ENCODE measurements at regions not wholly inside any gene's neighbourhood (a gene's known extent, or its start where the extent isn't known, plus 50 kb on each side); places are given as distances from the start of the nearest gene placed in this dataset.
"Not testable (repeated sequence)": the region's sequence is repeated elsewhere in the genome, so short reads cannot be mapped to it uniquely, and the experiment has no call there.

DNA sequence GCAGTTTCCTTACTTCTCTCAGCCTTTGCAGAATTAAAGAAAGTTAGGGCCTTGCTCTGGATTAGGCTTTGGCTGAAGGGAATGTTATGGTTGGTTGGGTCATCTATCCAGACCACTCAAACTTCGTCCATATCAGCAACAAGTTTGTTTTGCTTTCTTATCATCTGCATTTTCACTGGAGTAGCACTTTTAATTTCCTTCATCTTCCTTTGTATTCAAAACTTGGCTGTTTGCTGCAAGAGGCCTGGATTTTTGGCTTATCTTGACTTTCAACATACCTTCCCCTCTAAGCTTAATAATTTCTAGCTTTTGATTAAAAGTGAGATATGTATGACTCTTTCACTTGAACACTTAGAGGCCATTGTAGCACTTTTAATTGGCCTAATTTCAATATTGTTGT lies 126.7 kb upstream of the CENPE start:
- Histone ChIP-seq H3K27me3 (ENCODE audit: low read depth) (no peaks in the 10 kb centered on the region), H3K4me3 (no peak overlapping the region), H3K4me1 (no peaks in the 10 kb centered on the region), H3K9me3 (no peaks in the 10 kb centered on the region), H3K36me3 (replicated peaks) (no peaks in the 10 kb centered on the region)
- in situ Hi-C loops (cut with MboI; ENCODE audit: low sequenced_read_pairs): no loop called here
- no peak for DNase-seq (ENCODE audit: low spot score in 2 of 2)

DNA sequence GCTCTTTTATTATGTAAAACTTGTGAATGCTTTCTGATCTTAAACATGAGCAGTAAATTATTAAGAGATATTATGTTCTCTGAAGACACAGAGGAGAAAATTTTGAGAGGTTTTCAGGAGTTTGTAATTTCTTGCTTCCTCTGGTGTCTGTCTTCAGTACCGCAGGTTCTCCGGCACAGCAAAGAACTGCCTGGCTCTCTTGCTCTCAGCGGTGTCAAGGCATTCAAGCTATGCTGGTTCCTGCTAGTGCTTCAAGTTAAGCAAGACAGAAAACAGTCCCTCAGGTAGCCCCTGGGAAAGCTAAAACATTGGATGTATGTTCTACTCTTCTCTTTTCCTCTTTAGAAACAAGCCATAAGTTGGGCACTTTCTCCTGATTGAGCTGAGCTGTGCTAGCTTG lies 120.2 kb upstream of the CENPE start:
- no peak for DNase-seq (ENCODE audit: low spot score in 2 of 2)
- 0 out of 2 replicates have a peak, but pooled peaks cover 4% of the 10 kb centered on the region for H3K9me3 ChIP-seq
- in situ Hi-C loops (cut with MboI; ENCODE audit: low sequenced_read_pairs): no loop called here
- no peak overlapping the region for H3K4me3 ChIP-seq
- no peaks in the 10 kb centered on the region for H3K4me1 ChIP-seq
- H3K36me3 ChIP-seq (replicated peaks): no peaks in the 10 kb centered on the region
- H3K27me3 ChIP-seq (ENCODE audit: low read depth): no peaks in the 10 kb centered on the region

DNA sequence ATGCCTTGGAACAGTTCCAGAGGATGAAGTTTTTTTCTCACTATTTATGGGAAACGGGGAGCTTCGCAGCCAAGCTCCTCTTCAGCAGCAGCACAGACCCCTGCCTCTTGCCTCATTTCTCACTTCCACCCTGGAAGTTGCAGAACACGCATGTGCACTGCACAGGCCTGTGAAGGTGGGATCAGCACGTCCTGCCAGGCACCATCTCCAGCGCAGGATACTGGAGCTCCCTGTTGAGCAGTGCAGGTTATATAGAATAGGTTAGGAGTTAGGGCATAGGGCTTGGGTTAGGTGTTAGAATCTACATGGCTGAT lies 110.1 kb upstream of the CENPE start:
- H3K9me3 ChIP-seq: no peaks in the 10 kb centered on the region
- no peaks in the 10 kb centered on the region for H3K27me3 ChIP-seq (ENCODE audit: low read depth)
- in situ Hi-C loops (cut with MboI; ENCODE audit: low sequenced_read_pairs): no loop called here
- no peaks in the 10 kb centered on the region for H3K36me3 ChIP-seq (replicated peaks)
- no peaks in the 10 kb centered on the region for H3K4me1 ChIP-seq
- DNase-seq (ENCODE audit: low spot score in 2 of 2): no peak
- H3K4me3 ChIP-seq: no peak overlapping the region

DNA sequence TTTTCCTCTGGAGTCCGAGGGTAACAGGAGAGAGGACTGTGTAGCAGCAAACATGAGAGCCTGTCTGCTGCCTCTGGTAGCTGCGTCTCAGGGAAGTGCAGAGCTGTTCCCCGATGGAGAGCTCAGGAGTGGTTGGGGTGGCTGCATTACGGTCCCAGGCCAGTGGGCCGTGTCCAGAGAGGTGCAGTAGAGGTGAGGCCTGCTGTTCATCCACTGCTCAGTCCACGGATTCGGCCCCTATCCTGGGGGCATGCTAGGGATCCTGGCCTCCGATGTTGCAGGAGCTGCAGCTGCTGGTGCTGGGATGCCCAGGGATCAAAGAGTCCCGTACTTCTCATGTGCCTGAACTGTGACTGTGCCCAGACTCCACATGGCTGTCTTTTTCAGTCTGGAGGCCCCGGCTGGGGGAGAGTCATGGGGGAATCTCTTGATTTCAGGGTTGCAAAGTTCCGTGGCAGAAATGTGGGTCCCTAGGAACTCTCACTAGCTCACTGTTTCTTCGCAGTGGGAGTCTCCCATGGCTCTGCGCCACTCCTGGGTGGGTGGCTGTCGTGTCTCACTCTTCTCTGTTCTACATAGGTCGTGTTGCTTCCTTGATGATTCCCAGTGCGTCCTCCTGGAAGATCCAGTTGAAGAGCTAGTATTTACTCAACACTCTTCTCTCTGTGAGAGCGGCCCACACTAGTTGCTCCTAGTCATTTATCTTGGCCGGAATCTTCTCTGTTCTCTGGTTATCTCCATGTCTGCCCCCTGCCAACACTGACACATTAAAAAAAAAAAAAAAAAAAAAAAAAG lies 109.5 kb upstream of the CENPE start:
- in situ Hi-C loops (cut with MboI; ENCODE audit: low sequenced_read_pairs): no loop called here
- H3K9me3 ChIP-seq: no peaks in the 10 kb centered on the region
- no peaks in the 10 kb centered on the region for H3K27me3 ChIP-seq (ENCODE audit: low read depth)
- DNase-seq (ENCODE audit: low spot score in 2 of 2): no peak
- no peaks in the 10 kb centered on the region for H3K36me3 ChIP-seq (replicated peaks)
- no peak overlapping the region for H3K4me3 ChIP-seq
- no peaks in the 10 kb centered on the region for H3K4me1 ChIP-seq

DNA sequence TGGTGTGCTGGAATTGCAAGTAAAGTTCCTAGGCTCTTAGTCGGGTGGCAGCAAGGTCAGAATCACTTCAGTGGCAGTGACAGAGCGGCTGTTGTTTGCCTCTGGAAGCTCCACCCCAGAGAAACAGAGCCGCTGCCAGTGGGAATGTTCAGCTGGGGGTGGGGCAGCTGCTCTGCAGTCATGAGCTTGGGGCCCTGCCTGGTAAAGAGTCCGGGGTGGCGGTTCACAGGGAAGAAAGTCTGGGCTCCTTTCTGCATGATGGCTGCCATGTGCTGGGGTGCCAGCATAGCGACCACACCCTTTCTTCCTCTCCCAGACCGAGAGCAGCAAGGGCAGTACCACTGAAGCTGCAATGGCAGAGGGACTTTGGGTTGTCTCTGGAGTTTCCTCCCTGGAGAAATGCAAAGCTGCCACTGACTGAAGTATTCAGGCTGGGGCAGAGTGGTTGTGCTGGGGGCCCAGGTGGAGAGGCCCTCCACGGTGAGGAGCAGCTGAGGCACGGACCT lies 108.8 kb upstream of the CENPE start:
- Histone ChIP-seq H3K27me3 (ENCODE audit: low read depth) (no peaks in the 10 kb centered on the region), H3K9me3 (no peaks in the 10 kb centered on the region), H3K36me3 (replicated peaks) (no peaks in the 10 kb centered on the region), H3K4me1 (no peaks in the 10 kb centered on the region), H3K4me3 (no peak overlapping the region)
- in situ Hi-C loops (cut with MboI; ENCODE audit: low sequenced_read_pairs): no loop called here
- DNase-seq (ENCODE audit: low spot score in 2 of 2): peak in 1 of 2 experiments; percentile 28

DNA sequence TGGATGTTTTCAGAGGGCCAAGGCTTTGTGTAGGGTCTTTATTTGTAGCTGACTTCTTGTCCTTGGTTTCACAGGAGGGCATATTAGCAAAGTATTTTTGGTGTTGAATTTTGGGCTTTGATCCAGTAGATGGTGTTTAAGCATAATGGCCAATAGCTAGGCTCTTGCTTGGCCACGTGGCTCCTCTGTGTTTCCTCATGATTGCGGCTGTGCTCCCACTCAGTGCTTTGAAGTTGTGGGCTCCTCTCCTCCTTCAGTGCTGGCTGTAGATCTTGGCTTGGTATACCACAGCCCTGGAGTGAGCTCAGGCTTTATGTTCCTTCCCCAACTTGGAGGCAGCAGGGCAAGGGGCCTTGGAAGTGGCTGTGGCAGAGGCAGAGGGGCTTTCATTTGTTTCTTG lies 107.2 kb upstream of the CENPE start:
- Histone ChIP-seq H3K4me1 (no peaks in the 10 kb centered on the region), H3K36me3 (replicated peaks) (no peaks in the 10 kb centered on the region), H3K9me3 (no peaks in the 10 kb centered on the region), H3K27me3 (ENCODE audit: low read depth) (no peaks in the 10 kb centered on the region), H3K4me3 (no peak overlapping the region)
- DNase-seq (ENCODE audit: low spot score in 2 of 2): no peak
- in situ Hi-C loops (cut with MboI; ENCODE audit: low sequenced_read_pairs): no loop called here

DNA sequence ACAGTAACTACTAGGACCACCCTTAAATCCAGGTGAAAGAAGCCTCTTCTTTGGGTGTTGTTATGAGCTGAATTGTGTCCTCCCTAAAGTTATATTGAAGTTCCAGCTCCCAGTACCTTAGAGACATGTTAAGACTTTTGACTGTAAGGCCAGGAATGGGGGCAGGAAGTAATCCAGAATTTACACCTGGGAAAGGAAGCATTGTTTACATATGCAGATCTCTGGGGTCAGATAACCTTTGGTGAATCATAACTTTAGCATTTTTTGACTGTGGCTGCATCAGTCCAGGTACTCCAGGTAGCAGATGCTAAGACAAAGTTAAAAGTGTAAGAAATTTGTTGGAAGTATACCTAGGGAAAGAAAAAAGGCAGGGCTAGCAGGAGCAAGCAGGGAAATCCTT lies 104.9 kb upstream of the CENPE start:
- H3K9me3 ChIP-seq: no peaks in the 10 kb centered on the region
- H3K27me3 ChIP-seq (ENCODE audit: low read depth): no peaks in the 10 kb centered on the region
- no peak for DNase-seq (ENCODE audit: low spot score in 2 of 2)
- no peak overlapping the region for H3K4me3 ChIP-seq
- in situ Hi-C loops (cut with MboI; ENCODE audit: low sequenced_read_pairs): no loop called here
- H3K4me1 ChIP-seq: no peaks in the 10 kb centered on the region
- no peaks in the 10 kb centered on the region for H3K36me3 ChIP-seq (replicated peaks)

DNA sequence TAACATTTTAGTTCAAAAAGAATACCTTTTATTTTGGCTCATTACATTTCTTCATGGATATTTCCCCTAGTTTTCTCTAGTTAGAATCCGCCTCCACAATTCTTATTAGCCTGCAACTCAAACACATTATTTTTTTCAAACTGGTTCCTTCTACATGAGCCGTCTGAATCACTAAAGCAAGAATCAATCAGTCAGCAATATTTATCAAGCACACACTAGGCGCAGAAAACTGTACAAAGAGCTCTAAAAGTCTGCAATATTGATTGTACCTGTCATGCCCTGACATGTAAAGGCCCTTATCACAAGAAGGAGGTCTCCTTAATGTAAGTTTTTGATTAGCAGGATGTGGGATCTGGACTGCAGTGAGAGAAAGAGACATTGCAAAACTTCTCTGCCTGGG lies 94.8 kb upstream of the CENPE start:
- Histone ChIP-seq H3K9me3 (no peaks in the 10 kb centered on the region), H3K27me3 (ENCODE audit: low read depth) (no peaks in the 10 kb centered on the region), H3K4me3 (no peak overlapping the region), H3K36me3 (replicated peaks) (no peaks in the 10 kb centered on the region), H3K4me1 (no peaks in the 10 kb centered on the region)
- DNase-seq (ENCODE audit: low spot score in 2 of 2): no peak
- in situ Hi-C loops (cut with MboI; ENCODE audit: low sequenced_read_pairs): no loop called here

DNA sequence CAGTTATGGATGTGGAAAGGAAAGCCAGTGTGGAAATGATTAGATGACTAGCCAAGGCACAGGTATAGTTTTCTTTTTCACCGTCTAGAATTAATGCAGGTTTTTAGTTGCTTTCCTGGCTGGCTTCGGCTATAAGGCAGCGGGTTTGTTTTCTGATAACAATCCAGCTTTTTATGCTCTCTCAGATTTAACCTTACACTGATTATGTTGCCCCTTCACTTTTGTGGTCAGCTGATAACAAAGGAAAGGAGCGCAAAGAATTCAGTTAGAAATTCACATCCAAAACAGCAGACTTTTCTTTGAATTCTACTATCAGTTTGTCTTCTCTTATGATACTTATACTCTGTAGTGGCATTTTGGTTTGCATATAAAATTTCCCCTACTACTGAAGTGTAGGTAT lies 94.2 kb upstream of the CENPE start:
- no peak overlapping the region for H3K4me3 ChIP-seq

DNA sequence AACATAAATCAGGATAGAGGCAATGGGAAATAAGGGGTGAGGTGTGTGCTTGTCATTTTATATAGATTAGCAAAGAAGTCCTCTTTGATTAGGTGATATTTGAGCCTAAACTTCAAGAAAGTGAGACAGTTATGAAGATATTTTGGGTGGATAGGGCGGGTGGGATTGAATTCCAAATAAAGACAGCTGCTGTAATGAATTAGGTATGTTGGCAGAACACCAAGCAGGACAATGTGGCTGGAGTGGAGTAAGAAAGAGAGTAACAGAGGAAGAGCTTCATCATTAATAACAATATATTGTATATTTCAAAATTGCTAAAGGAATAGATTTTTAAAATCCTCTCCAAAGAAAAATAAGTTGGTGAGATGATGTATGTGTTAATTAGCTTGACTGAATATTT lies 91.0 kb upstream of the CENPE start:
- no peaks in the 10 kb centered on the region for H3K36me3 ChIP-seq (replicated peaks)
- DNase-seq (ENCODE audit: low spot score in 2 of 2): no peak
- no peaks in the 10 kb centered on the region for H3K27me3 ChIP-seq (ENCODE audit: low read depth)
- H3K9me3 ChIP-seq: no peaks in the 10 kb centered on the region
- H3K4me3 ChIP-seq: no peak overlapping the region
- no peaks in the 10 kb centered on the region for H3K4me1 ChIP-seq
- in situ Hi-C loops (cut with MboI; ENCODE audit: low sequenced_read_pairs): no loop called here

More for the DNA sequence above, 94.2 kb upstream of the CENPE start:
- in situ Hi-C loops (cut with MboI; ENCODE audit: low sequenced_read_pairs): no loop called here
- H3K9me3 ChIP-seq: no peaks in the 10 kb centered on the region
- H3K36me3 ChIP-seq (replicated peaks): no peaks in the 10 kb centered on the region
- no peak for DNase-seq (ENCODE audit: low spot score in 2 of 2)
- H3K4me1 ChIP-seq: no peaks in the 10 kb centered on the region
- no peaks in the 10 kb centered on the region for H3K27me3 ChIP-seq (ENCODE audit: low read depth)

DNA sequence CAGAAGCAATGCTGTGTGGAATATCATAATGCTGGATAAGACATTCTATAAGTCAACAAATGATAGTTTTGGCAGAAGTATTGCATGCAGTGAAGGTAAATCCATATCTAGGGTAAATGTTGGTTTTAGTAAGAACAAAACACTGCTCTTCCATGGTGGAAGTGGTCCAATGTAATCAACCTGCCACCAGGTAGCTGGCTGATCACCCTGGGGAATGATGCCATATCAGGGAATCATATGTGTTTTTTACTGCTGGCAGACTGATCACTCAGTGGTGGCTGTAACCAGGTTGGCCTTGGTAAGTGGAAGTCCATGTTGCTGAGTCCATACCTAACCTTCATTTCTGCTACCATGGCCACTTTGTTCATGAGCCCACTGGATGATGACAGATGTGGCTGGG lies 74.0 kb upstream of the CENPE start:
- no peaks in the 10 kb centered on the region for H3K9me3 ChIP-seq
- H3K36me3 ChIP-seq (replicated peaks): no peaks in the 10 kb centered on the region
- H3K27me3 ChIP-seq (ENCODE audit: low read depth): no peaks in the 10 kb centered on the region
- in situ Hi-C loops (cut with MboI; ENCODE audit: low sequenced_read_pairs): no loop called here
- no peak overlapping the region for H3K4me3 ChIP-seq
- H3K4me1 ChIP-seq: no peaks in the 10 kb centered on the region
- no peak for DNase-seq (ENCODE audit: low spot score in 2 of 2)

DNA sequence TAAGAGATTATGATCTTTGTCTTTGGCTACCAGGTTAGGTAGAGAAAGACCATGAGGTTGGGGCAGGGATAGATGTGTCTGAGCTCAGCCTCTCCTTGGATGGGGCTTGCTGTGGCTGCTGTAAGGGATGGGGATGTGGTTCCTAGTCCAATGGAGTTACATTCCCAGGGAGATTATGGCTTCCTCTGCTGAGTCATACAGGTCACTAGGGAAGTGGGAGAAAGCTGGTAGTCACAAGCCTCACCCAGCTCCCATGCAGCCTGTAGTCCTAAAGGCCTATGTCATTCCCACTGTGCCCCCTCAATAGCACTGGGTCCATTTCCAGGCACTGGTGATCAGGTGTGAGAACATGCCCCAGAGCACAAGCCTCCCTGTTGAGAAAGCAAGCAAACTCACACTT lies 70.6 kb upstream of the CENPE start:
- Histone ChIP-seq H3K9me3 (no peaks in the 10 kb centered on the region), H3K27me3 (ENCODE audit: low read depth) (no peaks in the 10 kb centered on the region), H3K36me3 (replicated peaks) (no peaks in the 10 kb centered on the region), H3K4me1 (no peaks in the 10 kb centered on the region), H3K4me3 (no peak overlapping the region)
- DNase-seq (ENCODE audit: low spot score in 2 of 2): no peak
- in situ Hi-C loops (cut with MboI; ENCODE audit: low sequenced_read_pairs): no loop called here

DNA sequence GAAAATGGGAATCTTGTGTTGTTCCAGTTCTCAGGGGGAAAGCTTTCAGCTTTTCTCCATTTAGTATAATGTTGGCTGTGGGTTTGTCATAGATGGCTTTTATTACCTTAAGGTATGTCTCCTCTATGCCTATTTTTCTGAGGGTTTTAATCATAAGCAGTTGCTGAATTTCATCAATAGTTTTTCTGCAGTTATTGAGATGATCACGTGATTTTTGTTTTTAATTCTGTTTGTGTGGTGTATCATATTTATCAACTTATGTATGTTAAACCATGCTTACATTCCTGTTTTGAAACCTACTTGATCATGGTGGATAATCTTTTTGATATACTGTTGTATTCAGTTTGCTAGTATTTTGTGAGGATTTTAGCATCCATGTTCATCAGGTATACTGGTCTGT lies 66.8 kb upstream of the CENPE start:
- no peaks in the 10 kb centered on the region for H3K36me3 ChIP-seq (replicated peaks)
- in situ Hi-C loops (cut with MboI; ENCODE audit: low sequenced_read_pairs): no loop called here
- no peaks in the 10 kb centered on the region for H3K4me1 ChIP-seq
- H3K4me3 ChIP-seq: no peak overlapping the region
- DNase-seq (ENCODE audit: low spot score in 2 of 2): no peak
- H3K27me3 ChIP-seq (ENCODE audit: low read depth): no peaks in the 10 kb centered on the region
- H3K9me3 ChIP-seq: no peaks in the 10 kb centered on the region

DNA sequence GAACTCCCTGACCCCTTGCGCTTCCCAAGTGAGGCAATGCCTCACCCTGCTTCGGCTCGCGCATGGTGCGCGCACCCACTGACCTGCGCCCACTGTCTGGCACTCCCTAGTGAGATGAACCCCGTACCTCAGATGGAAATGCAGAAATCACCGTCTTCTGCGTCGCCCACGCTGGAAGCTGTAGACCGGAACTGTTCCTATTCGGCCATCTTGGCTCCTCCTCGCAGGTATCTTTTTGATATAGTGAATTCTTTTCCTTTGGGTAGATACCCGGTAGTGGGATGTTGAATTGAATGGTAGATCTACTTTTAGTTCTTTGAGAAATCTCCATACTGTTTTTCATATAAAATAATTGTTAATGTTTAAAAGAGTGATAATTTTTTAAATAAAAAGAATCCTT lies 57.9 kb upstream of the CENPE start:
- in situ Hi-C loops (cut with MboI; ENCODE audit: low sequenced_read_pairs); DNase-seq (ENCODE audit: low spot score in 2 of 2); H3K4me1 ChIP-seq; H3K27me3 ChIP-seq (ENCODE audit: low read depth); H3K9me3 ChIP-seq; H3K36me3 ChIP-seq (replicated peaks); H3K4me3 ChIP-seq: not testable (repeated sequence)
